Glomerular visceral epithelial cell (primary cell): ENCODE measurements at regions not wholly inside any gene's neighbourhood (a gene's known extent, or its start where the extent isn't known, plus 50 kb on each side); places are given as distances from the start of the nearest gene placed in this dataset.

Source experiments
- DNase-seq: peaks from one replicate; pipeline ENCODE4 v3.0.0-alpha.2; 2016; ENCODE audit errors: extremely low spot score

DNA sequence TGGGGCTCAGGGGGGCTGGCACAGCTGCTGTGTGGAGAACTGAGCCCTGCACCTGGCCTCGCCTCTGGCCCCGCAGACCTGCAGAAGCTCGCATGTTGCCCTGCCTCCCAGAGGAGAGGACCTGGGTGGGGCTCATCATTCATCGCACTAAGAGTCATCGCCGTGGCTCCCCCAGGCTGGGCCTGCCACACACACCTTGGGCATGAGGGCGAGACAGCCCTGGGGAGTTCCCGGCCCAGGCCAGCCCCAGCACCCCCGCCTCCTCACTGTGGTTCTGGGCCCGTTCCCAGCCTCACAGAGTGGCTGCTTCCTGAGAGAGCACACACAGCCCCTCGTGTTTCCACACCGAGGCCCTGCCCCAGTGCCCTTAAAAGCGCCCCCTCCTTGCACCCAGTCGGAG, 694.6 kb downstream of the TBC1D22A start:
- no peak for DNase-seq

DNA sequence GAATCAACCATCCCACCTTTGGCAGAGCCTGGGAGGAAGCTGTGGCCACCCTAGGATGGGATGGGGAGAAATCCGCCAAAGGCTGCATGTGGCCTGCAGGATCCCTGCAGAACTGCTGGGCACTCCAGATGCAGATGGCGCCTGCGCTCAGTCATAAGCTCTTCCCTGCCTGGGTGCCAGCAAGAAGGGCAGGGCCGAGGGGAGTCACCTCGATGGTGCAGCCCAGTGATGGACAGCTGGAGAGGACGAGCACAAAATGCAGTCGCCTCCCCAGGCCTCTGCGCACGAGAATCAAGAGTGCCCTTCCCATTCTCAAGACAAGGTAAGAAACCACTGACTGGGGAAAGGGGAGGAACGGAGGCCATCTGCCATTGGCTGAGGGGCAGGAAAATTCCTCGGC, 693.6 kb downstream of the TBC1D22A start:
- no peak for DNase-seq

DNA sequence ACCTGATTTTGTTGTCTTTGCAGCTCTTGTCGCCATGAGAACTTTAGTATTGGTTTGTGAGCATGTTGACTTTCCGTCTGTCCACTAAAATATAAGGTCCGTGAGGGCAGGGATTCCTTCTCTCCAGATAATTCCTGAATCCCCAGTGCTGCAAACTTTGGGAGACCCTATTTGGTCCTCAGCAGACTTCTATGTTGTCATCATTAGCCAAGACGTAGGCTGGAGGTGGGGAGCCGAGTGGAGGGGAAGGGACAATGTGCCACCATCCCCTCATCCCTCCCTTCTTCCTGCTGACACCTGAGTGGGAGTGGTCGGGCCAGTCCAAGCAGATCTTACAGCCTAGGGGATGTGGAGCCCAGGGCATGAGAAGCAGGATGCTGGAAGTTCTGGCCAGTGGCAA, 690.6 kb downstream of the TBC1D22A start:
- DNase-seq, result no peak

DNA sequence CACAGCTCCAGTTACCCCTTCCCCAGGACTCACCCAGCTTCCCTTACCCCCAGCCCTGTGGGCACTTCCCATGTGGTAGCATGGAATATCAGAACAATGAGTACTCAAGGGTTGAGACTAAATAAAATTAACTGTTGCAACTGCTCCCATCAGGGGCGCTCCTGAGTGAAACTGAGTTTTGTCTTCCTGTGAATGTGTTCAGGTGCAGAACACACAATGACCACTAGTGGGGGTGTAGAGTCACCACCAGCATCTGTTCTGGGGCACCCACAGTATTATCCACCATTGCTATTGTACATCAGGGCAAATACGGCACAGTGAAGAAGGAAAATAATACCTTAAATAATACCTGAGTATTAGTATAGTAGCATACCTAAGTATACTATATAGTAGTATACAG, 689.7 kb downstream of the TBC1D22A start:
- no peak for DNase-seq

DNA sequence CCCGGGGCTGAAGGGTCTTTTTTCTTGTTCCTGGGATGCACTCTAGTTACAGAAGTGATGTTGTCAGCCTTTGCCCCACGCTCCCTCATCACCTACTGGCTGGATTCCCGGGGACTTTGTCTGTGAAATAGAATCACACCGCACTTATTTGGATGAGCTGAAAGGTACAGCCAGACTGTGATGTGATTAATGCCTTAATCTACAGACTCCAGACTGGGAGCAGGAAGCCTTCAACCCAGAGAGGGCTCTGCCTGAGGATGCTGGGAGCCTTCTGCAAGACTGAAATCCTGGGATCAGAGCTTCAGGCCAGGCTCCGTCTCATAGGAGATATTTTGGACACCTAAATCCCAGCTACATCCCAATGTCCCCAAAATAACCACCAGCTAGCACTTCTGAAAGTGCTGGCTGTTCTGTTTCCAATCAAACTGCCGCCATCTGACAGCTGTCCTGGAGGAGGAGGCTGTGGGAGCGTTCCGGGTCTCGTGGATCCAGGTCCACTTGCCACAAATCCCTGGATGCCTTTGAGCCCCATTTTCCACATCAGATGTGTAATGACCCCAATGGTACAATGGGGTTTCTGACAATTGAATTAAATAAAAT, 688.5 kb downstream of the TBC1D22A start:
- no peak for DNase-seq

DNA sequence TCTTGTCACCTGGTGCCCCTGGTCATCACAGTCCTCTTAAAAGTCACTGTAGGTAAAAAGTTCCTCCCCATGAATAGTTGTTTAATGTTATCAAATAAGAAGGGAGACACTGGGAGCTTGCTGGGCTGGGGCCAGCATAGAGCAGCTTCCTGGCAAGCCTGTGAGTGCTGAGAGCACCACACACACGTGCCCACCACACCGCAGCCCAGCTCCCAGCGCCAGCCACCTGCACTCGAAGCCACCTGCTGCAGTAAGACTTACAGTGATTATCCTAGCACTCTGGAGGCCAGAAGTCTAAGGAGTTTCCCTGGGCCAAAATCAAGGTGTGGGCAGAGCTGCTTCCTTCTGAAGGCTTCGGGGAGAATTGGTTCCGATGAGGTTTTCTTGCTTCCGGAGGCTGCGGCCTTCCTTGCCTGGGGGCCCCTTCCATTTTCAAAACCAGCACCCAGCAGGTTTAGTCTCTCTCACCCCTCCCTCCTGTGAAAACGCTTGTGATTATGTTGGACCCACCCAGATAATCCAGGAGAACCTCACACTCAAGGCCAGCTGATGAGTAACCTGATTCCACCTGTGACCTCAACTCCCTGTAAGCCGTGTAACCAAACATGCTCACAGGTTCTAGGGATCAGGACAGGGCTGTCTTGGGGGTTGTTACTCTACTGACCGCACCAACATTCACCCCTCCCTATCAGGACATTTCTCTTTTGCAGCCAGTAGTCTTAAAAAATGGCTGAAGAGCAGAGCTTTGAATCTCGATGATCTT, 687.2 kb downstream of the TBC1D22A start:
- DNase-seq, result no peak

DNA sequence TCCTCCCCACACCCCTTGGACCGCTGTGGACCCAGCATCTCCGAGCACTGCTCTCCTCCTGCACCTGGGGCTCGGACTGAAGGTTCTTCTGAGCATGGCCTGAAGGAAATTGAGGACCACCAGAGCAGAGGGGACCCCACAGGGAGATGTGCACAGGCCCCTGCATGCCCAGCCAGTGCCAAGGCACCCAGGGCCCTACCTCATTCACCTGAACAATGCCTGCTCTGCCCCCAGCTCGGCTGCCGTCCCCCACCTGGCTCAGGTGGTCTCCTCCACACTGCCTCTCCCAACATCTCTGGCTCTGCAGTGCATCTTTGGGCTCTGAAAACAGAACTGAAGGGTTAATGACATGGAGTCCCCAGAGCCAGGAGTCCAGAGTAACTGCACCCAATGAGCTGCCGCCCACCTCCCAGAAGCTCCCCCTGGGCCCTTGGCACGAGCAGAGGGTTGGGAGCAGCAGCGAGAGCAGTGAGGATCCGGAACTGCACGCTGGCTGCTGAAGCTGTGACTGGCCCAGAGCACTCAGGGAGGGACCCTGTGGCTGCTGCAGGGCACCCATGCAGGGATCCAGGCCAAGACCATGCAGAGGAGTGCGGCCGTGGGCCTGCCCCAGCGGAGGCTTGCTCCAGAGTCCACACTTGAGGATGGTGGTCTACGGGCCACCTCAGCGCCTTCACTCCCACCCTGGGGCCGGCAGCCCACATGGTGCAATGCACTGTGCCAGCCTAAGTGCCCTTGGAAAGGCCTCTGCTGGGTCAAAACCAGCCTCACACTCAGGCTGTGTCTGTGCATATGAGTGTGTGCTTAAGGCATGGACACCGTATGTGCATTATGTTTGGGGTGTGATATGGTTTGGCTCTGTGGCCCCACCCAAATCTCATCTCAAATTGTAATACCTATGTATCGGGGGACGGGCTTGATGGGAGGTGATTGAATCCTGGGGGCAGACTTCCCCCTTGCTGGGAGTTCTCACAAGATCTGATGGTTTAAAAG, 686.1 kb downstream of the TBC1D22A start:
- no peak for DNase-seq

DNA sequence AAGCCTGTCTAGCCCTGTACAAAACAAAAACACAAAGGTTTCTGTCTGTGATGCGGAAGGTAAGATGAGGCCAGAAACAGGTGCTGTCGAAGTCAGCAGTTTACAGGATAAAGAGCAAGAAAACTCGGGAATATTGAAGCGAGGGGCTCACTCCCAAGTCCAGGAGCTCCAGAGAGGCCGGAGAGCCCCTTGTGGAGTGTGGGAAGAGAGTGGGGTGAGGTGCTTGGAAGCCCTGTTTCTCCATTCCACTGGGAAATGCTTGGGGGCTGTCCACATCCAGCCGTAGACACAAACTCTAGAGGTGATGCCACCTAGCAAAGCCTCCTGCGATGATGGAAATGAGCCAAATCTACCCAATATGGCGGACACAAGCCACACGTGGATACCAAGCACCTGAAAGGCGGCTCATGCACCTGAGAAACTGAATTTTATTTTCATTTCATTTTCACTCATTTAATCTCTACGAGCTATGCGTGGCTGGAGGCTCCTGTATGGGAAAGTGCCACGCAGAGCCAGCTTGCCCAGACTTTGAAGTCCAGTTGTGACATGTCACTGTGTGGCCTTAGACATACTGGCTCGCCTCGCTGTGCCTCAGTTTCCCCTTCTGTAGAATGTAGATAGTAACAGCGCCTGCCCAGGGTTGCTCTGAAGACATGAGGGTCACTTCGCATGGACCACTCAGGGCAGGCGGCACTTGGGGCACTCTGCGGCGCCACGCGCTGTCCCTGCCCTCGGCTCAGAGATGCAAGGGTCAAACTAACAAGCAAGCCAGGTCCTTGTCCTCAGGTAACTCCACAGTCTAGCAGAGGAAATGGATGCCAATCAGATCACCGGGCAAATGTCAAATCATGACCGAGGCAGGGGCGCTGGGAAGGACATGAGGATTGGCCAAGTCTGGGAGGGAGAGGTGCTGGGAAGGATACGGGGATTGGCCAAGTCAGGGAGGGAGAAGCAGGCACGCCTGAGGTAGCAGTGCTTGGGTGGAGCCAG, 684.7 kb downstream of the TBC1D22A start:
- DNase-seq, result no peak

DNA sequence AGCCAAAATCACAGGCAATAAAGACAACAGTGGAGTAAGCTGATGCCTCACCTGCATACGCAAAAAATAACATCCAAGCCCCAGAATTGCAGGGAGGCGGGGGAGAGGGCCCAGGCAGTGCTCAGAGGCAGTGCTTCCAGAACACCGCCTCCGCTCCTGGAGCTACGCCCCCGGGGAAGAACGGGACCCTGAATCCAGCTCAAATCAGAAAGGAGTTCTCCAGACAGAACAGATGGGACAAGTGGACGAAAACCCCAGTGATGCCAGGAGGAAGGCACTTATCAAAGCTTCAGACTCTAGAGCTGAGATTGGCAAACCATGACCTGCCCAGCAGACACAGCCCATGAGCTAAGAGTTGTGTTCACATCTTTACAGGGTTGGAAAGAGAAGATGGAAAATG, 683.9 kb downstream of the TBC1D22A start:
- no peak for DNase-seq

DNA sequence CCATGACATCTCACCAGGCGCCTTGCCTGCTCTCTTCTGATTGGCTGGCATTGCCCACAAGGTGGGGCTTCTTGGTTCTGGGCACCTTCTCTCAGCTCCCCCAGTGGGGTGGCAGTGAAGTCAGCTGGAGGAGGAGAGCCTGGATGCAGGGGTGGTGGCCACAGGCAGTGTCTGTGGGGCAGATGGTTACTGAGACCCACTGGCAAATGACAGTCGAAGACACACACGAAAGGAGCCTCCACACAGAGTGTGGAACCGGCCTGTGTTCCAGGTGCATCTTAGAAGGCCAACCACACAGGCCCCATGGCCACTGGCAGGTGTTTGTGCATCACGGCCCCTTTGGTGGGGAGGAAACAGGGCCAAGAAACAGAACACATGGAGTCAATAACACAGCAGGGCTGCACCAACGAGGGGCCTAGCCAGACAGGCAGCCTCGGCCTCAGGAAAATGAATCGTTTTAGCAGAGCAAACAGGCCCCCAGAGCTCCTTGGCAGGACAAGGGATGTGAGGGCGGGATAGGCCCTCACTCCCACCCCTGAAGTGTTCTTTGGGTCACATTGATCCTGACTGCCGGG, 683.4 kb downstream of the TBC1D22A start:
- DNase-seq, result no peak

DNA sequence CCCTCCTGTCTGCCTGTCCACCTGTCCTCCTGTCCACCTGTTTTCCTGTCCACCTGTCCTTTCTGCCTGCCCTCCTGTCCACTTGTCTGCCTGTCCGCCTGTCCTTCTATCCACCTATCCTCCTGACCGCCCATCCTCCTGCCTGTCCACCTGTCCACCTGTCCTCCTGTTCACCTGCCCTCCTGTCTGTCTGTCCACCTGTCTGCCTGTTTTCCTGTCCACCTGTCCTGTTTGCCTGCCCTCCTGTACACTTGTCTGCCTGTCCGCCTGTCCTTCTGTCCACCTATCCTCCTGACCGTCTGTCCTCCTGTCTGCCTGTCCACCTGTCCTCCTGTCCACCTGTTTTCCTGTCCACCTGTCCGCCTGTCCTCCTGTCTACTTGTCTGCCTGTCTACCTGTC, 682.8 kb downstream of the TBC1D22A start:
- DNase-seq, result no peak

DNA sequence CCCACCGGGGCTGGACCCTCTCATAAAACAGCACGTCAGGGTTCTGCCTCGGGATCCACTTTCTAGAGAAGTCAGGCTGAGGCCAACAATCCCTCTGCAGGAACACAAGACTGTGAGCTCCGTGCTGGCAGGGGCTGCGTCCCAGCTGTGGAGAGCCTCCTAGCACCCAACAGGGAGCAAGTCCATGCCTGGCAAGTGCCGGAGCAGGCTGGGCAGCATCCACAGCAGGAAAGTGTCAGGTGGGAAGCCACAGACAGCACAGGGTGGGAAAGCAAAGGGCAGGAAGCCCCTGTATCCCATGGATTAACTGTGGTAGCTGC, 682.3 kb downstream of the TBC1D22A start:
- DNase-seq, result no peak

DNA sequence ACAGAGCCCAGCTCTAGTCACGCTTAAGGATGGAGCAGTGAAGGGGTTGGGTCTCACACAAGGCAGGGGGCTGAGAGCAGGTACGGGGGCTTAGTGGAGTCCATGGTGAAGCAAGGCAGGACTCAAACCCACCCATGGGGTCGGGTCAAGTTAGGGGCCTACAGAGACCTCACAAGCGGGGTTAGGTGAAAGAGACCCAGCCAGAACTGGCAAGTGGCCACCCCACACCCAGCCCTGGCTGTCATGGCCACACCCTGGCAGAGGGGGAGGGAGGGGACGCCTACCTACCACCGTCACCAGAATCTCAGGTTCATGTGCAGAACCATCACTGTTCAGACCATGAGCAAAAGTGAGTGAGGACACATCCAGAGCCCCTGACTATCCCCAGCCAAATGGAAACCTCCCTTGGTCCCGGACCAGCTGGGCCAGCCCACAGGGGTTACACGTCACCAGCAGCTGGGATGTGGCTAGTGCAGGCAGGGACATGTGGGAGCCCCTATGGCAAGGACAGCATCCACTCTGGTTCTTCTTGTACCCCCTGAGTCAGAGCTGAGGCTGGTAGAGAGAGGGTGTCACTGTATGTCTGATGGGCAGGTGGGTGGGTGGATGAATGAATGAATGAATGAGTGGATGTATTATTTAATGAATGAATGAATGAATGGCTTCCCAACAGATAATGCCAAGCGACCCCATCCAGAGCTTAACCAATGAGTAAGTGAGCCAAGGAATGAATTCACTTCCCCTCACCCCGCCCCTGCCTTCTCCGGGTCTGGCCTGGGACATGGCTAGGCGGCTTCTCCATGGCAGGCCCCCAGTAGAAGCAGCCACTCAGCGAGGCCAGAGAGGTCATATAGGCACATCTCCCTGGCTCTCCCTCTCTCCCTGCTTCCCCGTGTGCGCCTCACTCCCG, 681.6 kb downstream of the TBC1D22A start:
- DNase-seq, result no peak

DNA sequence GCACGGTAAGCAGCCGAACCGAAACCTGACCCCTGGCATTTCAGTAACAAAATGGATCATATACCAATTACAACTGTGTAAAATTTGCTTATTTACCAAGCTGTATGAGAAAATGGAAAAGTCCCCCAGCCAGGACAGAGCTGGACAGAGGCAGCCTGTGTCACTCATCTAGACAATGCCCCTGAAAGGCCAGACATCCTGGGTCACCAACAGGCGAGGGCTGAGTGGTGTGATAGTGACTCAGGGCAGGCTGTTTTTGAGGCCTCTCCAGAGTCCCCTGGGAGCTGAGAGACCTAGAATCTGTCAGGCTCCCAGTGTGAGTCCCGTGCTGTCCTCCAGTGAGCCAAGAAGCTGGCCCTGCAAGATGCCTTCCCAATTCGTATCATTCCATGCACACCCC, 680.4 kb downstream of the TBC1D22A start:
- no peak for DNase-seq

DNA sequence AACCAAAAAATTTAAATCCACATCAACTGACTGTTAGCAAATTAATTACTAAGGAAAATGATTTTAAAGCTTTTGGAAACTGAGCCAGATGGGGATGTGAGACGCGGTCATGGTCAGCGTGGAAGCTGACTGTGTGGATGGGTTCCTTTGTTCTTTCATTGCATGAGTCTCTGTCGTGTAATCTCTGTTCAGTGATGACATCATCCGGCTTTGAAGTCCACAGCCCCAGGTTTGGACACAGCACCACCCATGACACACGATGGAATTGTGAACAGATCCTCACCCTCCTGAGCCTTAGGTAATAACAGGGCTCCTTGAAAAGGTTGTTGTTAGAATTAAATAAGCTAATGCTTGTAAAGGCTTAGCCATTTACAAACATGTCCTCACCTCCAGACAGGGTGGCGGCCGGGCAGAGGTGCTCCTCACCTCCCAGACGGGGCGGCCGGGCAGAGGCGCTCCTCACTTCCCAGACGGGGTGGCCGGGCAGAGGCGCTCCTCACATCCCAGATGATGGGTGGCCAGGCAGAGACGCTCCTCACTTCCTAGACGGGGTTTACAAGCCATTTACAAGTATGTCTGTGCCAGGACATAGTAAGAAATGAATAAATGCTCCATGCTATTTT, 677.3 kb downstream of the TBC1D22A start:
- DNase-seq, result no peak

DNA sequence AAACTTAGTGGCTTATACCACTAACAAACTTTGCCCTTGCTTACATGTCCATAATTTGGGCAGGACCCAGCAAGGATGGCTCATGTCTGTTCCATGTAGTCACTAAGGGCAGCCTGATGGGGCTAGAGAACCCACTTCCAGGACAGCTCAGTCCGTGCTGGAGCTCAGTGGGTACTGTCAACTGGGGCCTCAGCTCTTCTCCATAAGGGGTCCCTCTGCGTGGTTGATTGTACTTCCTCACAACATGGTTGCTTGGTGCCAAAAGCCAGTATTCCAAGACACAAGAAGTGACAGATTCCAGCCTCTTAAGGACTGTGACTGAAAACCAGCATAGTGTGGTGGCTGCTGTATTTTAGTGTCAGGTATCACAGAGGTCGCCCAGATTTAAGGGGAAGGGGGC, 675.2 kb downstream of the TBC1D22A start:
- no peak for DNase-seq

DNA sequence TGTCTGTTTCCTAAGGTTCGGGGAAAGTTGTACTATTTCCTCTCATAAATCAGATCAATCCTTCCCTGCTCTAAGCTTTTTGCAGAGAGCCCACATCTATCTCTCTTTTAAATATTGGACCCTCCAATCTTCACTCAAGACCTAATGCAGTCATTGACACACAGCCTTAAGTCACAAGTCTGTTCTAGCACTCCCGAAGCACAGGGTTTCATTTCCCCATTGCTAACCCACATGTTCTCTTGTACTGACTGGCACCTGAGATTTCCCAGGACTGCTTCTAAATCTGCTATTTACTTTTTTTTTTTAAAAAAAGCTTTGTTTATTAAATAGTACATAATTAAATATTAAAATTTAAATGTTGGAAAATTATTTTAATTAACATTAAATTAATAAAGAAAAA, 674.7 kb downstream of the TBC1D22A start:
- no peak for DNase-seq

DNA sequence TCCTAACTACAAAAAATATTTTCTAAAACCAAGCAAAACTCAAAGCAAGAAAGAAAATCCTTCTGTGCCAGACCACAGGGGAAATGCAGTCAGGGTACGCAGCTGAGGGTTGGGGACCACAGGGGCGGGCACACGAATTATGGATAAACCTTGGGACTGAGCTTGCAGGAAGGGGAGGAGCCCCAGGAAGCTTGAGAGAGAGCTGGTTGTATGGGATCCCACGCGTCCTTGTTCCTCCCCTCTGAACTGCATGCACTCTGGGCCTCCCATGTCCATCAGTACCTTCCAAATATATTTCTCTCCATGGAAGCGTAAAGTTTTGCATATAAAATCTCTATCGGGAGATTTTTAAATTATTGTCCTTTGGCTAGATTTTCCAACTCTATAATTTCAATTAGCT, 673.4 kb downstream of the TBC1D22A start:
- no peak for DNase-seq

DNA sequence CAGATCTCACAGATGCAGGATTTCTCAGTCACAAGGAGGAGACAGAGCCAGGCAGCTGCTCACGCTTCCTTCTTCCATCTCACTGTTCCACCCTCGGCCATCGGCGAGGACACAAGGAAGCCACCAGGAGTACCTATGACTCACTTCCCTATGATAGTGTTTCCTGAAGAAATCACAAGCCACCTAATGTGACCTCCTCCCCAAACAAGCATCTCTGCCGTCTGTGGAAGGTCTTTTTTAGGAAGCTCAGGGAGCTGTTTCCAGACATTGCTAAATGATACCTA, 672.7 kb downstream of the TBC1D22A start:
- no peak for DNase-seq
